ENCODE measurements at regions not wholly inside any gene's neighbourhood (a gene's known extent, or its start where the extent isn't known, plus 50 kb on each side); places are given as distances from the start of the nearest gene placed in this dataset.

- peaks cover 1% of the 10 kb centered on the region; the same call in 1 of the 3 replicates for H3K36me3 Mint-ChIP-seq (ENCODE audit: low read depth)
Measured at GRCh38 chr7:98702021-98702420, 84.9 kb downstream of the NPTX2 start.

More at GRCh38 chr7:98702021-98702420, 84.9 kb downstream of the NPTX2 start:
- Mint-ChIP-seq H3K4me3 (no peak overlapping the region), H3K4me1 (no peaks in the 10 kb centered on the region), H3K27ac (no peak overlapping the region), H3K27me3 (ENCODE audit: insufficient read depth, low read depth, poor library complexity) (no peaks in the 10 kb centered on the region), H3K9me3 (peaks cover 3% of the 10 kb centered on the region)
- Histone ChIP-seq H3F3A (replicated peaks; ENCODE audit: low read depth) (no peaks in the 10 kb centered on the region), H2AFZ (no peak overlapping the region), H3K36me3 (ENCODE audit: insufficient read depth) (no peaks in the 10 kb centered on the region), H4K20me1 (replicated peaks; ENCODE audit: insufficient read depth) (no peaks in the 10 kb centered on the region), H3K79me2 (replicated peaks; ENCODE audit: insufficient read depth) (no peaks in the 10 kb centered on the region), H3K9me2 (ENCODE audit: insufficient read depth) (no peaks in the 10 kb centered on the region), H3K4me3 (no peak overlapping the region), H3K27me3 (ENCODE audit: insufficient read depth) (no peaks in the 10 kb centered on the region), H3K27ac (ENCODE audit: low read depth) (no peak overlapping the region), H3K4me2 (no peak overlapping the region), H3K4me1 (ENCODE audit: insufficient read depth) (no peaks in the 10 kb centered on the region)
- ATAC-seq (no peak), DNase-seq (ENCODE audit: low spot score) (no peak)
- TF ChIP-seq CTCF (conservative IDR thresholded peaks at IDR 0.05; ENCODE audit: low read depth in 2 of 2) (no peak), EZH2phosphoT487 (IDR thresholded peaks at IDR 0.05; ENCODE audit: unreplicated experiment) (no peak), REST (IDR thresholded peaks at IDR 0.05; ENCODE audit: unreplicated experiment) (no peak), STAT1 (IDR thresholded peaks at IDR 0.05; ENCODE audit: unreplicated experiment) (no peak), ETS1 (IDR thresholded peaks at IDR 0.05) (no peak), CREB1 (CRISPR knock-in tag; IDR thresholded peaks at IDR 0.05; ENCODE audit: low read depth) (no peak), ZNF331 (CRISPR knock-in tag; IDR thresholded peaks at IDR 0.05; ENCODE audit: low read depth) (no peak), ZNF114 (CRISPR knock-in tag; IDR thresholded peaks at IDR 0.05) (no peak)
